ENCODE measurements at regions not wholly inside any gene's neighbourhood (a gene's known extent, or its start where the extent isn't known, plus 50 kb on each side); places are given as distances from the start of the nearest gene placed in this dataset.

GRCh38 chr9:38227061-38227540, 158.1 kb upstream of the SHB start:
- Histone ChIP-seq H3K36me3 (replicated peaks in 1 of 2; ENCODE audit: control insufficient read depth in 1 of 2, insufficient read depth in 2 of 2, low read length in 2 of 2) (no peaks in the 10 kb centered on the region), H3K27ac (ENCODE audit: extremely low read length, insufficient read depth, low read length) (no peak overlapping the region), H3K4me1 (ENCODE audit: insufficient read depth, low read length) (peaks cover 6% of the 10 kb centered on the region; the same call in 1 of the 2 replicates), H3K9ac (ENCODE audit: insufficient read depth, low read depth, low read length) (no peak overlapping the region), H2AFZ (ENCODE audit: low read length) (no peak overlapping the region), H3K4me3 (replicated peaks in 1 of 3; ENCODE audit: insufficient read depth in 1 of 3, low read depth in 2 of 3, low read length in 3 of 3) (no peak overlapping the region), H3K79me2 (ENCODE audit: insufficient read depth, low read length) (no peaks in the 10 kb centered on the region), H3K4me2 (ENCODE audit: low read depth, low read length) (peak overlapping the region; percentile 7; the same call in 1 of the 2 replicates), H3K27me3 (ENCODE audit: control insufficient read depth in 1 of 2, insufficient read depth in 2 of 2, low read length in 2 of 2) (peaks cover 0 to 24% of the 10 kb centered on the region in 2 experiments; a peak in 1 of 5 replicates), H3K9me3 (ENCODE audit: low read length) (no peaks in the 10 kb centered on the region), H4K20me1 (ENCODE audit: insufficient read depth, low read length) (no peaks in the 10 kb centered on the region)
- WGBS (ENCODE audit: low lambda C conversion rate), result 1% methylated on average over 9 of the region's 12 CpGs
- CTCF ChIA-PET (ENCODE audit: low intra/inter-chr PET ratio, low total read pairs), result no interaction called here
- TF ChIP-seq ZNF281 (CRISPR knock-in tag; IDR thresholded peaks at IDR 0.05; ENCODE audit: borderline replicate concordance) (0 out of 2 replicates have a peak, but pooled peaks have one; percentile 50), RELA (CRISPR knock-in tag; IDR thresholded peaks at IDR 0.05) (peak; percentile 98), SALL1 (CRISPR knock-in tag; IDR thresholded peaks at IDR 0.05) (no peak)
- in situ Hi-C loops (cut with HindIII; ENCODE audit: extremely low pct_ligation_motif_present, low pct_unique_long_range_greater_than_20kb), result no loop called here
- no TSS peak for BruUV-seq (replicated peaks)
- ATAC-seq, result peak; percentile 80
- no peak for FAIRE-seq
- POLR2A ChIA-PET, result no interaction called here
- DNase-seq (ENCODE audit: low spot score), result peak; percentile 17
- intact Hi-C loops (cut with micrococcal nuclease; ENCODE audit: unreplicated experiment), result no loop called here

GRCh38 chr9:38226491-38226951, 157.5 kb upstream of the SHB start:
- Histone ChIP-seq H3K4me3 (replicated peaks in 1 of 3; ENCODE audit: insufficient read depth in 1 of 3, low read depth in 2 of 3, low read length in 3 of 3) (no peak overlapping the region), H3K27me3 (ENCODE audit: control insufficient read depth in 1 of 2, insufficient read depth in 2 of 2, low read length in 2 of 2) (peaks cover 0 to 20% of the 10 kb centered on the region in 2 experiments; a peak in 1 of 5 replicates), H2AFZ (ENCODE audit: low read length) (no peak overlapping the region), H3K4me1 (ENCODE audit: insufficient read depth, low read length) (peaks cover 6% of the 10 kb centered on the region; the same call in 1 of the 2 replicates), H3K9me3 (ENCODE audit: low read length) (no peaks in the 10 kb centered on the region), H3K79me2 (ENCODE audit: insufficient read depth, low read length) (no peaks in the 10 kb centered on the region), H4K20me1 (ENCODE audit: insufficient read depth, low read length) (no peaks in the 10 kb centered on the region), H3K36me3 (replicated peaks in 1 of 2; ENCODE audit: control insufficient read depth in 1 of 2, insufficient read depth in 2 of 2, low read length in 2 of 2) (no peaks in the 10 kb centered on the region), H3K4me2 (ENCODE audit: low read depth, low read length) (no peak overlapping the region), H3K27ac (ENCODE audit: extremely low read length, insufficient read depth, low read length) (no peak overlapping the region), H3K9ac (ENCODE audit: insufficient read depth, low read depth, low read length) (no peak overlapping the region)
- intact Hi-C loops (cut with micrococcal nuclease; ENCODE audit: unreplicated experiment) (no loop called here), in situ Hi-C loops (cut with HindIII; ENCODE audit: extremely low pct_ligation_motif_present, low pct_unique_long_range_greater_than_20kb) (no loop called here)
- TF ChIP-seq RXRA (CRISPR knock-in tag; IDR thresholded peaks at IDR 0.05) (0 out of 2 replicates have a peak, but pooled peaks have one; percentile 21), ATAD3A (CRISPR knock-in tag; IDR thresholded peaks at IDR 0.05) (no peak), TCF7 (IDR thresholded peaks at IDR 0.05; ENCODE audit: low read depth) (no peak), ZNF772 (CRISPR knock-in tag; IDR thresholded peaks at IDR 0.05) (no peak), TAF1 (CRISPR knock-in tag; IDR thresholded peaks at IDR 0.05) (no peak), ZNF780A (CRISPR knock-in tag; IDR thresholded peaks at IDR 0.05) (no peak), ZBTB8A (CRISPR knock-in tag; IDR thresholded peaks at IDR 0.05; ENCODE audit: borderline replicate concordance, low read depth) (no peak), POGK (CRISPR knock-in tag; conservative IDR thresholded peaks at IDR 0.05) (no peak), ZNF460 (CRISPR knock-in tag; IDR thresholded peaks at IDR 0.05; ENCODE audit: borderline replicate concordance) (peak; percentile 81), ZNF777 (CRISPR knock-in tag; IDR thresholded peaks at IDR 0.05) (no peak), NRL (CRISPR knock-in tag; IDR thresholded peaks at IDR 0.05; ENCODE audit: borderline replicate concordance) (no peak), RXRB (CRISPR knock-in tag; IDR thresholded peaks at IDR 0.05; ENCODE audit: borderline replicate concordance) (no peak)
- peak; percentile 42; the same call in 2 of the 3 replicates for ATAC-seq
- no peak for FAIRE-seq
- 26% methylated on average over 11 of the region's 11 CpGs for WGBS (ENCODE audit: low lambda C conversion rate)
- DNase-seq (ENCODE audit: low spot score), result peak; percentile 21
- CTCF ChIA-PET (ENCODE audit: low intra/inter-chr PET ratio, low total read pairs), result no interaction called here
- BruUV-seq (replicated peaks), result no TSS peak
- POLR2A ChIA-PET, result no interaction called here
